Loucy (cell line): ENCODE measurements at regions not wholly inside any gene's neighbourhood (a gene's known extent, or its start where the extent isn't known, plus 50 kb on each side); places are given as distances from the start of the nearest gene placed in this dataset.

Source experiments
- EZH2phosphoT487 ChIP-seq: fragments of 200-600 bp; IDR thresholded peaks from 2 replicates; pipeline ENCODE4 v1.6.1; 2018; ENCODE audit warnings: antibody characterized with exemption, mild to moderate bottlenecking, moderate library complexity, borderline replicate concordance
- TF ChIP-seq, protein P1 (sequence below): fragments of 200-600 bp; sonication (generic); conservative IDR thresholded peaks from 2 replicates; pipeline ENCODE4 v1.5.1; 2014; ENCODE audit warnings: mild to moderate bottlenecking, antibody characterized with exemption, low read length

DNA sequence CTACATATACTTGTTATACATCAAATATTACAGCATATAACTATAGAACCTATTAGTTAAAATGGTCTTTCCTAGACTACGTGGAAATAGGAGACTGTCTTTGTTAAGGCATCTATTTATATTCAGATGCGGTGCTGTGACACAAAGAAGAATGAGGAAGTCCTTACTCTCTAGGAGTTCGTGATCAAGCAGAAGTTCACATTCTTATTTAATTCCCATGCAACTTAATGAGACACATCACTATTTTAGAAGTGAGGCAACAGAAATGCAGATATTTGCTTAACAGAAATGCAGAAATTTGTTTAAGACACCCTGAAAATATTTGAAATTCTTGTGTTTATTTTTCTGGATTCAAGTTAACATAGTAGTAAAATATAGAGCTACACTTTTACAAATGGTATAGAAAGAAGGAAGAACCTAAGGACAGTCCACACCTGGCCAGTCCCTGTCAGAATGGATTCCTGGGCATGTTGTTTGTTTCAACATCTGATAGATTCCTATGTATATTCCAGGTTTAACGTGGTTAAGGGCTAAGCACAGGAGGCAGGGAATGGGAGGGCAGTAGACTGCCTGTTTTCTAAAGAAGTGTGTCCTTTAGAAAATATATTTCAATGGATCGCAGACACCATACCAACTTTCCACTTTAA lies 70.6 kb upstream of the NXPH1 start:
- TF ChIP-seq, protein P1, sequence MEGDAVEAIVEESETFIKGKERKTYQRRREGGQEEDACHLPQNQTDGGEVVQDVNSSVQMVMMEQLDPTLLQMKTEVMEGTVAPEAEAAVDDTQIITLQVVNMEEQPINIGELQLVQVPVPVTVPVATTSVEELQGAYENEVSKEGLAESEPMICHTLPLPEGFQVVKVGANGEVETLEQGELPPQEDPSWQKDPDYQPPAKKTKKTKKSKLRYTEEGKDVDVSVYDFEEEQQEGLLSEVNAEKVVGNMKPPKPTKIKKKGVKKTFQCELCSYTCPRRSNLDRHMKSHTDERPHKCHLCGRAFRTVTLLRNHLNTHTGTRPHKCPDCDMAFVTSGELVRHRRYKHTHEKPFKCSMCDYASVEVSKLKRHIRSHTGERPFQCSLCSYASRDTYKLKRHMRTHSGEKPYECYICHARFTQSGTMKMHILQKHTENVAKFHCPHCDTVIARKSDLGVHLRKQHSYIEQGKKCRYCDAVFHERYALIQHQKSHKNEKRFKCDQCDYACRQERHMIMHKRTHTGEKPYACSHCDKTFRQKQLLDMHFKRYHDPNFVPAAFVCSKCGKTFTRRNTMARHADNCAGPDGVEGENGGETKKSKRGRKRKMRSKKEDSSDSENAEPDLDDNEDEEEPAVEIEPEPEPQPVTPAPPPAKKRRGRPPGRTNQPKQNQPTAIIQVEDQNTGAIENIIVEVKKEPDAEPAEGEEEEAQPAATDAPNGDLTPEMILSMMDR, result no peak
- TF ChIP-seq EZH2phosphoT487, result no peak
